ENCODE measurements at regions not wholly inside any gene's neighbourhood (a gene's known extent, or its start where the extent isn't known, plus 50 kb on each side); places are given as distances from the start of the nearest gene placed in this dataset.
"Not testable (repeated sequence)": the region's sequence is repeated elsewhere in the genome, so short reads cannot be mapped to it uniquely, and the experiment has no call there.

DNA sequence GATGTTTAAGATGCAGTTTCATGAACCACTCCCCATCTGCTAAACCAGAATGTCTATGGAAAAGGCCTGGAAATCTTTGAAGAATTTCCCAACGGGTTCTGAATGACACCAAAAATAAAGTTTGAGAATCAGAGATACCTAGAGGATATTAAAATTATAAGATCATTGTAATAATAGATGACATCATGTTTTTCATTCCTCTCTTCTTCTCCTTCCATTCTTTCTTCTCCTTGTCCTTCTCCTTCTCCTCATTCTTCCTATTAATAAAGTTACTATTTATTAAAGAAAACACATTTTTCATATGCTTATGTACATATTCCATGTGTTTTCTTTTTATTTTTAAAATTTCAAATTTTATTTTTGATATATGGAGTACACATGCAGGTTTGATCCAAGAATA lies 1449.4 kb downstream of the LRFN5 start:
- no peak for DNase-seq (ENCODE audit: low spot score)

DNA sequence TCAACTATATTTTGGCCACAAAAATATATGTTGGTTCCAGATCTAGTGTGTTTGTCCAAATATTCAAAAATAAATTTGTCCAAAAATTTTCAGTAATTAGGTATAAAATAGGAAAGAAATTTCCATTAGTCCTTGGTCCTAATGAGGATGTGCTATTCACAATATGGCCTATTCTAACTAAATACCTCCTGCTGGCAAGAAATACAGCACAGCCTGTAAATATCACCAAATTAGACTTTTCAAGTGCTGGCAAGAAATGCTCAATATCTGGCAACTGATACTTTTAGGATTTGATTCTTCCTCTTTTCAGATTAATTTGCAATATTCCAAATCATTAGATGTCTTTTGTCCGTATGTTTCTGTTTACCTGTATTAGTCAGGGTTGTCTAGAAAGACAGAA lies 1446.2 kb downstream of the LRFN5 start:
- no peak for DNase-seq (ENCODE audit: low spot score)

DNA sequence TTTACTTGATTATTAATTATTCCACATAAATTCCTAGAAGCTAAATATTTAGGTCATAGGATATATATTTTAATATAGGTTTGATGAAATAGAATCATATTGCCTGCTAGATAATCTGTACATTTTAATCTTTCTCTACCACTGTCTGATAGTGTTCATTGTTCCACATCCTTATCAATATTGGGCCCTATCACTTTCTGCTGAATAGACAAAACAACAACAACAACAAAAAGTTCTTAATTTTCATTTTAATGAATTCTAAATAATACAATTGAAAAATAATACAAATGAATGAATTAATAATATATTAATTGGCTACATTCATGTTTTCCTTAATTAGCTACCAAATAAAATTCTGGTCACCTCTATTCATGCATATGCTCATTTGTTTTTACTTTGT lies 1437.2 kb downstream of the LRFN5 start:
- DNase-seq (ENCODE audit: low spot score), result no peak

DNA sequence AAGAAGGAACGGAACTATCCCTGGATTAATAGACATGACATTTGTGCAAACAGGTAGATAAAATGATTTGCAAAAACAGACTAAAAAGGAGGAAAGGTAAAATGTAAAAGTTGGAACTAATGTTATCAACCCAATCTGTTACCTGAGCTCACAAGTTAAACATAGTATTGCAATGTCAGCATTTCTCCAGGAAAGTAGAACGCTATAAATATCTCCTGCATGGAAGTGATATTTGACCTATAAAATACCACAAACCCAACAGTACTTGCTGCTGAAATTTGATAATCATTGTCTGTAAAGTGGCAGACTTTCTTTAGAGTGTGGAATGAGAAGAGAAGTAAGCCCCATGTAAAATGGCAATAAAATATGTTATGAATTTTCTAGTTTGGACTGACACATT lies 1435.7 kb downstream of the LRFN5 start:
- DNase-seq (ENCODE audit: low spot score), result no peak

DNA sequence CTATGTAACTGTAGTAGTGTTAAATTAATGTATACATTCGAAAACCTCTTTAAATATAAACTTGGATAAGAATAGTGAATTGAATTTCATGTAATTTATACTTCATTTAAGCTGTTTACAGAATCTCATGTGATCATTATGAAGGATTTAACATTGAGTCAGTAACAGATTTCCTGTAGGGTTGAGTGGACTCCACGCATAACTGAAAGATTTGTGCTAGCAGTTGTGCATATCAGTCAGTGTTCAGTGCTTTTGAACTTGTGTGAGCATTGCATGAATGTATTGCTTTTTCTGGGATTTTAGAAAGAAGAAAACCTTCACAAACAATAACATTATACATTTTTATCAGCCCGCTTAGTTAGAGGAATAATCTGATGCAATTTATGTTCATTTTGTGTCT lies 1435.3 kb downstream of the LRFN5 start:
- no peak for DNase-seq (ENCODE audit: low spot score)

DNA sequence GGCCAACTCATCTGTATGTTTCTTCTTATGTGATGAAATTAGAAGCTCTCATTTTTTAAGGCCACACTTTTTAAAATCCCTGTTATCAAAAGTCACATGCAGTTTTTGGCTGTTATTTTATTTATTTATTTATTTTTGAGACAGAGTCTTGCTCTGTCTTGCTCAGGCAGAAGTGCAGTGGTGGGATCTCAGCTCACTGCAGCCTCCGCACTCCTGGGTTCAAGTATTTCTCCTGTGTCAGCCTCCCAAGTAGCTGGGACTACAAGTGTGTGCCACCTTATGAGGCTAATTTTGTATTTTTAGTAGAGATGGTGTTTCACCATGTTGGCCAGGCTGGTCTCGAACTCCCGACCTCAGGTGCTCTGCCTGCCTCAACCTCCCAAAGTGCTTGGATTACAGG lies 1434.5 kb downstream of the LRFN5 start:
- no peak for DNase-seq (ENCODE audit: low spot score)

DNA sequence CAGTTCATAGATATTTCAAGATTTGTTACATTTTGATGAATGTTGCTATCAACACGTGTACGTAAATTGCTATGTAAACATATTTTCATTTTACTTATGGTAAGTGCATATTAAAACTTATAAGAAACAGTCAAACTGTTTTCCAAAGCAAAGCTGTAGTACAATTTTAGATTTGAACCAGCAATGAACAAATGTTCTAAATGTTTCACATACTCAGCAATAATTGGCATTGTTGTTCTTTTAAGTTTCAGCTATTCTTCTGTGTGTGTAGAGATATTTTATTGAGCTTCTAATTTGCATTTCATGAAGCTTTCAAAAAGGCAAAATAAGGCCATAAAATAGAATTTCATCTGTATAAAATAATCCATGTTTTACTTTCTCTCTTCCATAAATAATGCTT lies 1433.2 kb downstream of the LRFN5 start:
- no peak for DNase-seq (ENCODE audit: low spot score)

DNA sequence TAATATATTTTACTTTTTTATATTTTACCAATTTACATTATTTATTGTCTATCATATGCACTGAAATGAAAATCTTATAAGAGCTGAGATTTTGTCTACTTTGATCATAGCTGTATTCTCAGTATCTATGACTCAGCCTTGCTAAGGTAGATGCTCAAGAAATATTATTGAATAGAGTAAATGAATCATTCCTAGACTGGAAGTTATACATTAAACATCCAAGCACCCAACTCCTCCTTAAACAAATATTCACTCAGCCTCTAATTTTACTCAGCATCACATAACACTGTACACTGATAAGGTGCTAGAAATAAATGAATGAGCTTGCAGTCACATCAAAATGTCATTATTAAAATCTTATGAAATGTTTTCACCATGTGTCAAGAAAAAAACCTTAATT lies 1424.9 kb downstream of the LRFN5 start:
- DNase-seq (ENCODE audit: low spot score), result no peak

GRCh38 chr14:43022094-43022800 lies 1415.6 kb downstream of the LRFN5 start:
- DNase-seq (ENCODE audit: low spot score), result no peak

DNA sequence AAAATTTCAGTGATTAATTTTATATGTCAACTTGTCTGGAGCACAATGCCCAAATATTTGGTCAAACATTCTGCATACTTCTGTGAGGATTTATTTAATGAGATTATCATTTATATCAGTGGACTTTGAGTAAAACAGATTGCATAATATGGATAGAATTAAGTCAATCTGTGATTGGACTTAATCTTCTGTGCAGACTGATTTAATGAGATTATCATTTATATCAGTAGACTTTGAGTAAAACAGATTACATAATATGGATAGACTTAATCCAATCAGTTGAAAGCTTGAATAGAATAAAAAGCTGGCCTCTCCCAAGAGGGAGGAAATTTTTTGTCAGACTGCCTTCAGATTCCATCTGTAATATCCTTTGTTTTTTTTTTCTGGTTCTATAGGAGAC lies 1413.2 kb downstream of the LRFN5 start:
- DNase-seq (ENCODE audit: low spot score), result no peak

GRCh38 chr14:43014338-43014737 lies 1407.7 kb downstream of the LRFN5 start:
- DNase-seq (ENCODE audit: low spot score), result no peak

DNA sequence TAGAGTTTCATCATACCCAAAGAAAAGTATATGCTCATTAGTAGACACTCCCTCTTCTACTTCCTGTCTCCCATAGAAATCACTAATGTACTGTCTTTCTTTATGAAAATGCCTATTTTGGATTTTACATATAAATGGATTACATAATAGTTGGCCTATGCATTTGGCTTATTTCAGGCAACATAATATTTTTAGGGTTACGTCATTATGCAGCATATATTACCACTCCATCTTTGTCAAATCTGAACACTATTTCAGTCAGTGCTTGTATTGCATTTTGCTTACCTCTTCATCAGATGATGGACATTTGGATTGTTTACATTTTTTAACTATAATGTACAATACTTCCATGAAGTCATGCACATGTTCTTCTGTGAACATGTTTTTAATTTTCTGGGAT lies 1406.1 kb downstream of the LRFN5 start:
- DNase-seq (ENCODE audit: low spot score), result no peak

DNA sequence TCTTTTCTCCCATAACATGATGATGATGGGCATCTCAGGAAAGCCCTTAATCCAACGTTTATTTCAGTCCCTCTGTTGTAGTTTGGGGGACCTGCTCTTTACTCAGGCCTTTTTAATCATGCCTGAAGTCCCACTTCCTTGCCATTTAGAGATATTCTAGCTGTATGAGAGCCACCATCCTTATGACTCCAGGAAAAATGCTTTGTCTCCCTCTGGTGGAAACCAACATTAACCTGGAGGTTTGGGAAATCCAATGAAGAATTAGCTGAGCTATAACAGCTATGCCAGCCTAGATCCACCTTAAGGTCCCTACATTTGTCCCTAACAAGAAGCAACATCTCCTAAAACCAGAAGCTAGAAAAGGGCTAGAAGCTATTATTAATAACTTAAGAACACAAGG lies 1399.1 kb downstream of the LRFN5 start:
- no peak for DNase-seq (ENCODE audit: low spot score)

- no peak for DNase-seq (ENCODE audit: low spot score)
These were observed 1397.2 kb downstream of the LRFN5 start for GRCh38 chr14:43003845-43004244.

DNA sequence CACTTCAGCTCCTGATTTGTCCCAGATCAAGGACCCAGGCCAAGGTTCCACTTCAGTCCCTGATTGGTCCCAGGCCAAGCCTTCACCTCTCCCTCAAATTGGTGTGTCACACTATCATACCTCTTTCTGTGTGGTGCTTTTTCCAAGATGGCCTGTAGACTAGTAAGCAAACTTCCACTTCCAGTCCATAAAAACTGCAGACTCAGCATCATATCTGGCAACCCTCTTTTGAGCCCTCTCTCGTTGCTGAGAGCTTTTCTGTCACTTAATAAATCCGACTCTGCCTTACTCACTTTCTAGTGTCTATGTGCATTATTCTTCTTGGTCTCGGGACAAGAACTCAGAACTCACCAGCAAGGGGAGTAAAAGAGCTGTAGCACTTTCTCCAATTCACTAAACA lies 1395.1 kb downstream of the LRFN5 start:
- DNase-seq (ENCODE audit: low spot score), result no peak

DNA sequence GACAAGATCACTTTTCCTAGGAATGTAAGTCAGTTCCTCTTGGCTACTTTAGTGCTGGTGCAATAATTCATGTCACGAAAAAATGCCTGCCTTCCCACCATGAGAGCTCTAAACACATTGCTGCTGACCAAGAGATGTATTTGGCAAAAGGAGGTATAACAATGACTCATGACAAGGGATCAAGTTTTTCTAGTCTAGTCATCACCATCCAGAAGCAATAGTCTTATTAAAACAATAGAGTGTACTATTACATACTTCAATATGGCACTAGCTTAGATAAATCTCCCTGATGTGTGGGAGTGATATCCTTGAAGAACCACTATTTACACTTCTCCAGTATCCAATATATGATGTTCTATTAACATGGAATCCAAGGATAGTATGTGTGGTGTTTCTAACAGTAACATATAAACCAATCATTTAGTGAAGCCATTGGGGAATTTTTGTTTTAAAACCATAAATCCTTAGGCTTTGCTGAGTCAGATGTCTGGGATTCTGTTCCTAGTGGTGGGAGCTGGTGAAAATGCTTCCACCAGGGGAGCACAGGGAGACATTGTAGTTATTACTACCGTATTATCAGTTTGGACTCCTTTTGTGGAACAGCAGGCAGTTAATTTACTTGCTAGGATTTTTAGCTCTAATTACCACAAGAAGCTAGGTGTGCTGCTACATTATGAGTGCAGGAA lies 1387.5 kb downstream of the LRFN5 start:
- no peak for DNase-seq (ENCODE audit: low spot score)

DNA sequence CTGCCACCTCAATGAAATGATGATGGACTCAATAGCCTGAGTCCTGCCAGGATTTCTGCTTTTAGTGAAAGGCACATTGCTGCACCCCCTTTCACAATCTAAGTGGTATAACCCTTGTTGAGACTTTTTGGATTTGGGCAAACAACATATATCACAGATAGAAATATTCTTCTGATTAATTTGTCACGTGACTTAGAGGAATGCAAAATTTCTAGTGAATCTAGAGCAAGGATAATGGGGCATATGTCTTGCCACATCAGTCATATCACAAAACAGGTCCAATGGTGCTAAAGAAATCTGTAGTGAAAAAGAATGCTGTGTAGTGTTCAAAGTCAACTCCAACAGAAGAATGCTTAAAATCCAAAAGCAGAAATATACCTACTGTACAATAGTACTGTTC lies 1386.3 kb downstream of the LRFN5 start:
- no peak for DNase-seq (ENCODE audit: low spot score)

DNA sequence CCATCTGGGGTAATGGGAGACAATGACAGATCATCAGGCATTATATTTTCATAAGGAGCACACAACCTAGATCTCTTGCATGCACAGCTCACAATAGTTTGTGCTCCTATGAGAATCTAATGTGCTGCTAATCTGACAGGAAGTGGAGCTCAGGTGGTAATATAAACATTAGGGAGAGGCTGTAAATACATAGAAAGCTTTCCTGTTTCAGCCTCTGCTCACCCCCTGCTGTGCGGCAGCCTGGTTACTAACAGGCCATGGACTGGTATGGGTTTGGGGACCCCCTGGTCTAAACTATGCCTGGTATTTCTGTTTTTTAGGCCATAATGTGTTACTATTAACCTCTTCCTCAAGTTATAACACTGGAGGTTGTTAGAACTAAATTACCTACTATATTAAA lies 1373.7 kb downstream of the LRFN5 start:
- no peak for DNase-seq (ENCODE audit: low spot score)

GRCh38 chr14:42973171-42973570 lies 1366.5 kb downstream of the LRFN5 start:
- DNase-seq (ENCODE audit: low spot score), result not testable (repeated sequence)

DNA sequence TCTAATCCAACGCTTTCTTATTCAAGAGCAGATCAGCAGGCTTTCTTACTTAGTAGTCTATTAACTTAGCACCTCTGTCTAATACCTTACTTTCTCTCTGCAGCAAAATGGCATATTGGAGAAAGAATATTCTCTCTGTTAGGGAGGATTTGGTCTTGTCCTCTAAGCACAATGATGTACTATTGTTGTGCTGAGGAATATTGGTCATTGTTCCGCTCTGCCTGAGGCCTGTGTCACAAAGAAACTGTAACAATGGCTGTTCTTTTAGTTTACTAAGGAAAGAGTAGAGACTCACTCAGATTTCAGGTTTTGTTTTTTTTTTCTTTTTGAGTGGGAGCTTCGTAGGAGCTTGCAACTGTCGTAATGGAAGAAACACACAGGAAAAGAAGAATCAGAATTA lies 1358.8 kb downstream of the LRFN5 start:
- DNase-seq (ENCODE audit: low spot score), result no peak

GRCh38 chr14:42961509-42961908 lies 1354.8 kb downstream of the LRFN5 start:
- DNase-seq (ENCODE audit: low spot score), result no peak

DNA sequence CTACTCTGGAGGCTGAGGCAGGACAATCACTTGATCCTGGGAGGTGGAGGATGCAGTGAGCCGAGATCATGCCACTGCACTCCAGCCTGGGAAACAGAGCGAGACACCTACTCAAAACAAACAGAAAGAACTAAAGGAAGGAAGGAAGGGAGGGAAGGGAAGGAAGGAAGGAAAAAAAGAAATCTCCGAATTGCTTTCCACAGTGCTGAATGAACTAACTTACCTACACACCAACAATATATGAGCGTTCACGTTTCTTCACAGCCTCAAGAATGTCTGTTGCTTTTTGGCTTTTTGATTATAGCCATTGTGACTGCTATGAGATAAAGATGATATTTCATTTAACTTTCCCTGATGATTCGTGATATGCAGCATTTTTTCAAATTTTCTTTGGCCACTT lies 1343.7 kb downstream of the LRFN5 start:
- no peak for DNase-seq (ENCODE audit: low spot score)

DNA sequence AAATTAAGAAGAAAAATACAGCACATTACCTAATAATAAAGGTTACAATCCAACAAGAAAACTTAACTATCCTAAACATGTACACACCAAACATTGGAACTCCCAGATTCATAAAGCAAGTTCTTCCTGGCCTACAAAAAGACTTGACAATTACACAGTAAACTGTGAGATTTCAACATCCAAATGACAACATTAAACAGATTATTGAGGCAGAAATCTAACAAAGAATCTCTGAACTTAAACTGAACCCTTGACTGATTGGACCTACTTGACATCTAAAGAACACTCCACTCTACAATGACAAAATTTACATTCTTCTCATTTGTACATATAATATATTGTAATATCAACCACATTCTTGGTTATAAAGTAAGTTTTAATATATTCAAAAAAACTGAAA lies 1341.3 kb downstream of the LRFN5 start:
- no peak for DNase-seq (ENCODE audit: low spot score)

DNA sequence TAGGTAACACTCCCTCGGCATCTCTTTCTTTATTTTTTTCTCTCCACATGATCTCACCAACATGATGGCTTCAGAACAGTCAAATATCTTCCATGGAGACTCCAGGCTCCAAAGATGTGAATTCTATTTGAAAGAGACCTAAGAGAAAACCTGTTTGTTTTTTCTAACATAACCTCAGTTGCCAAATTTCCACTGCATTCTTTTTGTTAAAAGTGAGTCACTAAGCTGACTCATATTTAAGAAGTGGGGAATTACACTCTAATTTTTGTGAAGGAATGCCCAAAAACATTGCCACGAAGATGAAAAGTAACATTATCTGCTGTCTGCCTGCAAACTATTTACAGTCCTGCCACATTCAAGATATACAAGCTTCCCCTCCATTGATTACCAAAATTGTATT lies 1337.6 kb downstream of the LRFN5 start:
- no peak for DNase-seq (ENCODE audit: low spot score)
